HG03280 (cell line): ENCODE measurements at regions not wholly inside any gene's neighbourhood (a gene's known extent, or its start where the extent isn't known, plus 50 kb on each side); places are given as distances from the start of the nearest gene placed in this dataset.
"Not testable (repeated sequence)": the region's sequence is repeated elsewhere in the genome, so short reads cannot be mapped to it uniquely, and the experiment has no call there.

Experiments used
- ATAC-seq: cut with Tn5 transposase; IDR thresholded peaks from one replicate; pipeline ENCODE4 v1.9.1; 2021; ENCODE audit warnings: mild to moderate bottlenecking, moderate library complexity; ENCODE audit not compliant: unreplicated experiment

- no peak for ATAC-seq
Measured at GRCh38 chr3:106488331-106488730, 619.5 kb upstream of the CBLB start.

GRCh38 chr3:106491796-106492195 lies 623.0 kb upstream of the CBLB start:
- no peak for ATAC-seq

GRCh38 chr3:106508331-106508893 lies 639.6 kb upstream of the CBLB start:
- no peak for ATAC-seq

- ATAC-seq = no peak
Measured at GRCh38 chr3:106510206-106510605, 641.4 kb upstream of the CBLB start.

GRCh38 chr3:106512846-106513245 lies 644.0 kb upstream of the CBLB start:
- ATAC-seq = no peak

- ATAC-seq = no peak
Measured at GRCh38 chr3:106514431-106514830, 645.6 kb upstream of the CBLB start.

- no peak for ATAC-seq
Measured at GRCh38 chr3:106518516-106518915, 649.7 kb upstream of the CBLB start.

GRCh38 chr3:106522397-106522796 lies 653.6 kb upstream of the CBLB start:
- no peak for ATAC-seq

GRCh38 chr3:106528932-106529331 lies 660.1 kb upstream of the CBLB start:
- ATAC-seq = no peak

- ATAC-seq = no peak
Measured at GRCh38 chr3:106529738-106530137, 660.9 kb upstream of the CBLB start.

GRCh38 chr3:106530367-106530766 lies 661.6 kb upstream of the CBLB start:
- no peak for ATAC-seq

- not testable (repeated sequence) for ATAC-seq
Measured at GRCh38 chr3:106531771-106532329, 663.0 kb upstream of the CBLB start.

- no peak for ATAC-seq
Measured at GRCh38 chr3:106533093-106533787, 664.4 kb upstream of the CBLB start.

- ATAC-seq = no peak
Measured at GRCh38 chr3:106533788-106534160, 665.0 kb upstream of the CBLB start.

- no peak for ATAC-seq
Measured at GRCh38 chr3:106534206-106534605, 665.4 kb upstream of the CBLB start.

- ATAC-seq = no peak
Measured at GRCh38 chr3:106540743-106541142, 671.9 kb upstream of the CBLB start.

- no peak for ATAC-seq
Measured at GRCh38 chr3:106542101-106542769, 673.4 kb upstream of the CBLB start.

- no peak for ATAC-seq
Measured at GRCh38 chr3:106552351-106553043, 683.7 kb upstream of the CBLB start.

GRCh38 chr3:106560451-106560966 lies 691.7 kb upstream of the CBLB start:
- no peak for ATAC-seq

GRCh38 chr3:106566277-106566676 lies 697.5 kb upstream of the CBLB start:
- ATAC-seq = peak; percentile 91

- ATAC-seq = no peak
Measured at GRCh38 chr3:106570426-106570825, 701.6 kb upstream of the CBLB start.
